HEK293 (cell line): ENCODE measurements at regions not wholly inside any gene's neighbourhood (a gene's known extent, or its start where the extent isn't known, plus 50 kb on each side); places are given as distances from the start of the nearest gene placed in this dataset.

ENCODE experiments used
- CTCF ChIP-seq: fragments of 450-650 bp; formaldehyde crosslinking; IDR thresholded peaks from 2 replicates; pipeline ENCODE4 v1.5.1; 2016; ENCODE audit warnings: missing biosample characterization, missing genetic modification characterization
- REST ChIP-seq: fragments of 450-650 bp; formaldehyde crosslinking; IDR thresholded peaks from 2 replicates; pipeline ENCODE4 v1.5.1; 2016; ENCODE audit warnings: missing biosample characterization, missing genetic modification characterization
- TCF7L2 ChIP-seq: IDR thresholded peaks from 2 replicates; pipeline ENCODE4 v1.6.1; 2011; ENCODE audit warnings: low read depth, mild to moderate bottlenecking, inconsistent platforms, low read length, moderate library complexity, borderline replicate concordance
- ZBTB20 ChIP-seq: fragments of 450-650 bp; formaldehyde crosslinking; IDR thresholded peaks from 2 replicates; pipeline ENCODE4 v1.5.1; 2016; ENCODE audit warnings: missing biosample characterization, missing genetic modification characterization
- ZBTB21 ChIP-seq: fragments of 450-650 bp; formaldehyde crosslinking; IDR thresholded peaks from 2 replicates; pipeline ENCODE4 v1.5.1; 2017; ENCODE audit warnings: missing biosample characterization, missing genetic modification characterization
- ZBTB44 ChIP-seq: fragments of 450-650 bp; IDR thresholded peaks from 2 replicates; pipeline ENCODE4 v1.5.1; 2018; ENCODE audit warnings: missing biosample characterization, mild to moderate bottlenecking, missing genetic modification characterization
- ZNF239 ChIP-seq: fragments of 450-650 bp; formaldehyde crosslinking; IDR thresholded peaks from 2 replicates; pipeline ENCODE4 v1.5.1; 2016; ENCODE audit warnings: missing biosample characterization, missing genetic modification characterization
- ZNF513 ChIP-seq: fragments of 450-650 bp; IDR thresholded peaks from 2 replicates; pipeline ENCODE4 v1.5.1; 2018; ENCODE audit warnings: missing biosample characterization, missing genetic modification characterization
- ZNF514 ChIP-seq: fragments of 450-650 bp; formaldehyde crosslinking; IDR thresholded peaks from 2 replicates; pipeline ENCODE4 v1.5.1; 2016; ENCODE audit warnings: missing biosample characterization, missing genetic modification characterization
- ZNF521 ChIP-seq: fragments of 450-650 bp; formaldehyde crosslinking; IDR thresholded peaks from 2 replicates; pipeline ENCODE4 v1.5.1; 2017; ENCODE audit warnings: missing biosample characterization, mild to moderate bottlenecking, missing genetic modification characterization
- TF ChIP-seq, protein P1 (sequence below): fragments of 450-650 bp; formaldehyde crosslinking; IDR thresholded peaks from 2 replicates; pipeline ENCODE4 v1.5.1; 2016; ENCODE audit warnings: missing biosample characterization, missing genetic modification characterization
- TF ChIP-seq, protein P2 (sequence below): fragments of 450-650 bp; formaldehyde crosslinking; IDR thresholded peaks from 2 replicates; pipeline ENCODE4 v1.5.1; 2016; ENCODE audit warnings: missing biosample characterization, missing genetic modification characterization, low read depth
- TF ChIP-seq, protein P3 (sequence below): fragments of 450-650 bp; formaldehyde crosslinking; IDR thresholded peaks from 2 replicates; pipeline ENCODE4 v1.5.1; 2017; ENCODE audit warnings: missing biosample characterization, missing genetic modification characterization

DNA sequence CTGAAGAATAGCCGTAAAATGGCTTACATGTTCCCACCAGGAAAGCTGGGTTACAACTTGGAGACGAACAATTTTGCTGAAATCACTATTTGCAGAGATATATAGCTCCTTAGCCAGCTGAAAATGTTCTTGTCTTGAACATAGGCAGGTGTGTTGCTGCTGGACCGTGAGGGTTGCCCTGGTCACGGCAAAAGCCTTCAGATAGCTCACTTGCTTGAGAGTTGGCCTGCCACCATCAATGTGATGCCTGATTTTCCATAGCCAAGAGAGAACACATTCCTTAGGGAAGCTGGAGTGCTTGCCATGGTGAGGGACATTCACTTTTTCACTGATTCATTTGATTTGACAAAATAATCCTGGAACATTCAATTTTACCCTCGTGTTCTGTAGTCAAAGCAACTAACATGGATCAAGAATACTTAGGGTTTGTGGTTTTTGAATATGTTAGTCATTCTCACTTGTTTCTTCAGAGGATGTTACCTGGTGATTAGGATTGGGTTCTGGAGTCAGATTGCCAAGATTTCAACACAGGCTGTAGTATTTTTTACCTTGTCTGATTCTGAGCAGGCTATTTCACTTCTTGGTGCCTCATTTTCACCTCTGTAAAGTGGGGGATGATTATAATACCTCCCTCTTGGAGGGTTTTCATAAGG is 536.9 kb downstream of the RAPGEF2 start:
- TF ChIP-seq ZNF239 (tag by site-specific recombination): no peak
- TF ChIP-seq CTCF (tag by site-specific recombination): no peak
- TF ChIP-seq, protein P1, sequence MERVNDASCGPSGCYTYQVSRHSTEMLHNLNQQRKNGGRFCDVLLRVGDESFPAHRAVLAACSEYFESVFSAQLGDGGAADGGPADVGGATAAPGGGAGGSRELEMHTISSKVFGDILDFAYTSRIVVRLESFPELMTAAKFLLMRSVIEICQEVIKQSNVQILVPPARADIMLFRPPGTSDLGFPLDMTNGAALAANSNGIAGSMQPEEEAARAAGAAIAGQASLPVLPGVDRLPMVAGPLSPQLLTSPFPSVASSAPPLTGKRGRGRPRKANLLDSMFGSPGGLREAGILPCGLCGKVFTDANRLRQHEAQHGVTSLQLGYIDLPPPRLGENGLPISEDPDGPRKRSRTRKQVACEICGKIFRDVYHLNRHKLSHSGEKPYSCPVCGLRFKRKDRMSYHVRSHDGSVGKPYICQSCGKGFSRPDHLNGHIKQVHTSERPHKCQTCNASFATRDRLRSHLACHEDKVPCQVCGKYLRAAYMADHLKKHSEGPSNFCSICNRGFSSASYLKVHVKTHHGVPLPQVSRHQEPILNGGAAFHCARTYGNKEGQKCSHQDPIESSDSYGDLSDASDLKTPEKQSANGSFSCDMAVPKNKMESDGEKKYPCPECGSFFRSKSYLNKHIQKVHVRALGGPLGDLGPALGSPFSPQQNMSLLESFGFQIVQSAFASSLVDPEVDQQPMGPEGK: no peak
- TF ChIP-seq ZNF513 (tag by site-specific recombination): no peak
- TF ChIP-seq REST: no peak
- no peak for TF ChIP-seq TCF7L2
- TF ChIP-seq ZBTB21: no peak
- no peak for TF ChIP-seq ZNF521 (tag by site-specific recombination)
- TF ChIP-seq, protein P2, sequence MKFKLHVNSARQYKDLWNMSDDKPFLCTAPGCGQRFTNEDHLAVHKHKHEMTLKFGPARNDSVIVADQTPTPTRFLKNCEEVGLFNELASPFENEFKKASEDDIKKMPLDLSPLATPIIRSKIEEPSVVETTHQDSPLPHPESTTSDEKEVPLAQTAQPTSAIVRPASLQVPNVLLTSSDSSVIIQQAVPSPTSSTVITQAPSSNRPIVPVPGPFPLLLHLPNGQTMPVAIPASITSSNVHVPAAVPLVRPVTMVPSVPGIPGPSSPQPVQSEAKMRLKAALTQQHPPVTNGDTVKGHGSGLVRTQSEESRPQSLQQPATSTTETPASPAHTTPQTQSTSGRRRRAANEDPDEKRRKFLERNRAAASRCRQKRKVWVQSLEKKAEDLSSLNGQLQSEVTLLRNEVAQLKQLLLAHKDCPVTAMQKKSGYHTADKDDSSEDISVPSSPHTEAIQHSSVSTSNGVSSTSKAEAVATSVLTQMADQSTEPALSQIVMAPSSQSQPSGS (tag by site-specific recombination): no peak
- no peak for TF ChIP-seq ZBTB20 (tag by site-specific recombination)
- no peak for TF ChIP-seq ZNF514 (tag by site-specific recombination)
- TF ChIP-seq, protein P3, sequence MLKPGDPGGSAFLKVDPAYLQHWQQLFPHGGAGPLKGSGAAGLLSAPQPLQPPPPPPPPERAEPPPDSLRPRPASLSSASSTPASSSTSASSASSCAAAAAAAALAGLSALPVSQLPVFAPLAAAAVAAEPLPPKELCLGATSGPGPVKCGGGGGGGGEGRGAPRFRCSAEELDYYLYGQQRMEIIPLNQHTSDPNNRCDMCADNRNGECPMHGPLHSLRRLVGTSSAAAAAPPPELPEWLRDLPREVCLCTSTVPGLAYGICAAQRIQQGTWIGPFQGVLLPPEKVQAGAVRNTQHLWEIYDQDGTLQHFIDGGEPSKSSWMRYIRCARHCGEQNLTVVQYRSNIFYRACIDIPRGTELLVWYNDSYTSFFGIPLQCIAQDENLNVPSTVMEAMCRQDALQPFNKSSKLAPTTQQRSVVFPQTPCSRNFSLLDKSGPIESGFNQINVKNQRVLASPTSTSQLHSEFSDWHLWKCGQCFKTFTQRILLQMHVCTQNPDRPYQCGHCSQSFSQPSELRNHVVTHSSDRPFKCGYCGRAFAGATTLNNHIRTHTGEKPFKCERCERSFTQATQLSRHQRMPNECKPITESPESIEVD: no peak
- no peak for TF ChIP-seq ZBTB44 (tag by site-specific recombination)
